Activated CD4-positive, alpha-beta T cell treated with anti-CD3 and anti-CD28 coated beads, Interleukin-2, amount 50 U/mL, for 1 hour (primary cell): ENCODE measurements at regions not wholly inside any gene's neighbourhood (a gene's known extent, or its start where the extent isn't known, plus 50 kb on each side); places are given as distances from the start of the nearest gene placed in this dataset.
A peak's percentile ranks its signal among the peaks of the same experiment; 100 is the strongest.

ENCODE experiments used
- DNase-seq: peaks from one replicate; pipeline ENCODE4 v3.0.0-alpha.2; 2020

- no peak for DNase-seq
These were observed 197.0 kb downstream of the SIM1 start for GRCh38 chr6:100267721-100268123.

- DNase-seq = no peak
These were observed 198.0 kb downstream of the SIM1 start for GRCh38 chr6:100266494-100267401.

DNA sequence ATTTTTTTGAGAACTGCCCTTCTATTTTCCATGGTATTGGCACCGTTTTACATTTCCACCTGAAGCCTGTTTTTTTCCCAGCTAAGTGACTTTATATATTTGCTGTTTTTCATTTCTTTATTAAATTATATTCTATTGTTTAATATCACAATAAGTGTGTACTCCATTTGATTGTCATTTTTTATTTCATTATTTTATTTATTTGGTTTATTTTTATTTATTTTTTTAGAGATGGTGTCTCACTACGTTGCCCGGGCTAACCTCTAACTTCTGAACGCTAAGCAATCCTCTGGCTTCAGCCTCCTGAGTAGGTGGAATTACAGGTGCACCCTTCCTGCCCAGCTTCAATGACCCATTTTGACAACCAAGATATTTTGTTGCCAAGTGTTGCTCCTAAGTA lies 202.6 kb downstream of the SIM1 start:
- DNase-seq = no peak

GRCh38 chr6:100261486-100261885 lies 203.2 kb downstream of the SIM1 start:
- no peak for DNase-seq

DNA sequence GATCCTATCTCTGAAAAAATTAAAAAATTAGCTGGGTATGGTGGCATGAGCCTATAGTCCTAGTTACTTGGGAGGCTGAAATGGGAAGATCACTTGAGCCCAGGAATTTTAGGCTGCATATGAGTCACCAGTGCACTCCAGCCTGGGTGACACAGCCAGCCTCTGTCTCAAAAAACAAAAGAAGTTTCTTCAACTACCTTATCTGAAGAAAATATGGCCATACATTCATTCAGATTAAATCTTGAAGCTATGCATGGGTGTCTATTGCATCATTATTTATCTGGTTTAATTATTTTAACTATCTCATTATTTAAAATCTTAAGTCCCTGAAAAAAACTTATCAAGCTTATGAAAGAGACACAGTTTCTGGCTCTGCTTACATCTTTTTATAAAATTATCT lies 204.1 kb downstream of the SIM1 start:
- DNase-seq = no peak

GRCh38 chr6:100259865-100260264 lies 204.9 kb downstream of the SIM1 start:
- no peak for DNase-seq

DNA sequence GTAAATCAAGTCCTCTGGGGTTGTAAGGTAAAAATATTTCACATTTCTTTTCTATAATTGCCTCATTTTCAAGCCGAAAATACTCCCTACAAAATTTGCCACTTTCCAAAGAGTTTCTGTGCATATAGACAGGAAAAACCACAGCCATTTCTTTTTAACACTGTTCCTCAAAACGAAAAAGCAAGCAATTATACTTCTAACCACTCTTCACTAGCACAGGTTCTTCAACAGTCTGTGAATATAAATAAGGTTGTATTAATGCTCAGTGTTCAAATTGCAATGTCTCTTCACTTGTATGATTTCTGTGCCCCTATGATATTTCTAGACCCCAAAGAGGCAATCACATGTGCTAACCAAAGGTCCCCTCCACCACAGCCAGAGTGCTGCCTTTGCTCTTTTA lies 206.0 kb downstream of the SIM1 start:
- no peak for DNase-seq

DNA sequence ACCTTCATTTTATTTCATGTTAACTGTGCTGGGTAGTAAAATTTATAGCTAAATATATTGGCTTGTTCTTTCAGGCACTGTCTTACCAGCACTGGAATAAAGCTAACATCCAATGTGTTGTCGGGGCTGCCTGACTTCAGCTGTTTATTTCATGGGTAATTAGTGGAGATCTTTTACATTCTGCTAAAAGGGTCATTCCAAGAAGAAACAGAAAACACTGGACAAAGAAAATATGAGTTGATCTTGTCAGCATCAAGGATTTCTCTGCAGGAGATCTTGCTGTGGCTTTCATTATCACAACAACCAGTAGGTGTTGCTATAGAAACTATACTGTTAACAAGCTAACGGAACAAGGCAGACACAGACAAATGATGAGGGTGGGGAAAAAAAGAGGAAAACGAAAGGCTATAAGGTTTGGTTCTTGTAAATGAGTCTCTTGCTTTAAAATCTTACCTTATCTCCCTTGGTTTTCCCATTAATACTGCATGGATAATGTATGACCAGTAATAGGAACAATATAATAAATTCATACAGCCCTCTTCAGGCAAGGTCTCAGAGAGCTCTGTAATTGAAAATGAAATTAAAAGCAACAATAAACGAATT lies 206.8 kb downstream of the SIM1 start:
- DNase-seq = no peak

- no peak for DNase-seq
These were observed 209.0 kb downstream of the SIM1 start for GRCh38 chr6:100255701-100256100.

- no peak for DNase-seq
These were observed 217.6 kb downstream of the SIM1 start for GRCh38 chr6:100247123-100247522.

DNA sequence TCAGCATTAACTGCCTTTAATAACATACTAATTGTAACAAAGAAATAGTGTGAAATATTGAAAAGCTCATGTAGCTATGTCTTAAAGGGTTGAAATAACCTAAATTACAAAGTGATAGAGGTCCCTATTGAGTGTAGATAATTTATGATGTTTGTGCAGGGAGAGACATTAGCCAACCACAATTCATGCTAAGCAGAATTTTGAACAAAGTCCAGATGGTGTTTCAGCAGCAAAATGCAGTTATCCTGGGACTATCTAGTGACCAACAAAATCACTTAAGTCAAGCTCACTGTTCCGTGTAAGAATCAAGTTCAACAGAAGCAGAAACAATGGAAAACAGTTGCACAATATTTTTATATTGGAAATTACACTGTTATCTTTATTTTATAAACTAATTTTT lies 218.5 kb downstream of the SIM1 start:
- no peak for DNase-seq

DNA sequence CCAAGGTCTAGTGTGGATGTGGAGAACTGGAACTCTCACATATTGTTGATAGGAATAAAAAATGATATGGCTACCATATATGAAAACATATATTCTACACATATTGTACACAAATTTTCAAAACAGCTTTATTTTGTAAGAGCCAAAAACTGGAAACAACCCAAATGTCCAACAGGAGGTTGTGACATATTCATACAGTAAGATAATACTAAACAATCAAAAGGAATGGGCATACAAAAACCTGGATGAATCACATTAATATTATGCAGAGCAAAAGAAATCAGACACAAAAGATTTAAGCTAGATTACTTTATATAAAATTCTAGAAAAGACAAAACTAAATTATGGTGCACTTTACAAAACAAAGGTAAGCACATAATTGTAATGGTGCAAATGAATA lies 223.9 kb downstream of the SIM1 start:
- no peak for DNase-seq

DNA sequence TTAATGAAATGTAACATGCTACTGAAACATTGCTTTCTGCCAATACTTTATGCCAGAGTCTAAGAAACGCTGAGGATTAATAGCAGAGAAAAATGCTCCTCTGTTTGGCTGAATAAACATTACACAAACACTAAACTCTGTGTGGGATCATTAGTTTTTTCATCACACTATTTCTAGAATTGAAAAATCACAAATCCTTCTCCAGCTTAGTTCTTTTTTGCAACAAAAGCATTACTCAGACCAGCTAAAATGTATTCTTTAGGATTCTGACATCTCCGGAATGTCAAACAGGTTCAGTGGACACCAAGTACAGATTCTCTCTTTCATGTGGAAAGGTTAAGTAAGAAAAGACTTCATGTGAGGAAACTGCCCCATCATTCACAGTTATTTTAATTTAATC lies 226.9 kb downstream of the SIM1 start:
- DNase-seq = no peak

GRCh38 chr6:100236389-100236788 lies 228.3 kb downstream of the SIM1 start:
- DNase-seq = no peak

DNA sequence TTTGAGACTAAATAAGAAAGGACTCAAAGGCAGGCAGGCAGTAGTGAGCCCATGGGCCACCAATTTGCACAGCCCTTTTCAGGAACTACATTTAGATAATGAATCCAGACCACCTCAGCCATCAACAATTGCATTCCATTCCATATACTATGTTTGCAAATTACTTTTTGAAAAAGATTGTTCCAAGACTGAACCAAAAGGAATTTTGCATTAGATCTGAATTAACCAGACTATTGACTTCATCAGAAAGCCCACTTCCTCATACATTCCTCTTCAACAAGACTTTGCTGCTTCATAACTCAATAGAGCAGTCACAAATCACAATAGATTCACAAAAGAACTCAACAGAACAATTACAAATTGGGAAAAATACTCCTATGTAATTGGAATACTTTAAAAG lies 229.1 kb downstream of the SIM1 start:
- no peak for DNase-seq

DNA sequence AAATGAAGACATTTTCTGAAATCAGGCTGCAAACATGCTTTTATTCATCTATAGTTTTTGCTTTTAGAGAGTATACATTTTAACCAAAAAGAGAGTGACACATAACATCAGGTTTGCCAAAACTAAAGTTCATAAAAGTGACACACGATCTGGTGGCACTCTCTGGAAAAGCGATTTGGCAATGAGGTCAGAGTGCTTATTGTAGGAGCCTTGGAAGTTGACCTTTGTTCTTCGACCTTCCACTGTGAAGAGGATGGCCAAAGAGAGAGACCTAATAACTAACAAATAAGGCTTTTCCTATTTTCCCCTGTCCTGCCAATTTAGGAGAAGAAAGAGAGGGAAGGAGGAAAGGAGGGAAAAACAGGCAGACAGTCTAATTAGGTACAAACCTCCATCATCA lies 230.1 kb downstream of the SIM1 start:
- no peak for DNase-seq

GRCh38 chr6:100232781-100233573 lies 231.7 kb downstream of the SIM1 start:
- no peak for DNase-seq

DNA sequence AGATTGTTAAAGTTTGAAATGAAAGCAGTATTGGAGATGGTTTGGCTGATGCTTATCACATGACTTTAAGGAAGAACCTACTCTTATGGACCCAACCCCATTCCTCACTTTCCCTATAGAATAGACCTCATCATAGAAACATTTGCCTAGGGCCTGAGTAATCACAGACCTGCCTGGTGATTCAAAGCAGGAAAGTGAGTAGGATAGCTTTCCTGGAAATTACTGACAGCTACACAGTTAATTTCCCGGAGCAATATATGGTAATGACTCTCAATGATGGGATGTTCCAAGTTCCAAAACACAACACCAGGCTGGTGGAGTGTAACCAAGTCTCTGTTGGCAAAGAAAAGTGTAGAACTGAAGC lies 233.8 kb downstream of the SIM1 start:
- no peak for DNase-seq

DNA sequence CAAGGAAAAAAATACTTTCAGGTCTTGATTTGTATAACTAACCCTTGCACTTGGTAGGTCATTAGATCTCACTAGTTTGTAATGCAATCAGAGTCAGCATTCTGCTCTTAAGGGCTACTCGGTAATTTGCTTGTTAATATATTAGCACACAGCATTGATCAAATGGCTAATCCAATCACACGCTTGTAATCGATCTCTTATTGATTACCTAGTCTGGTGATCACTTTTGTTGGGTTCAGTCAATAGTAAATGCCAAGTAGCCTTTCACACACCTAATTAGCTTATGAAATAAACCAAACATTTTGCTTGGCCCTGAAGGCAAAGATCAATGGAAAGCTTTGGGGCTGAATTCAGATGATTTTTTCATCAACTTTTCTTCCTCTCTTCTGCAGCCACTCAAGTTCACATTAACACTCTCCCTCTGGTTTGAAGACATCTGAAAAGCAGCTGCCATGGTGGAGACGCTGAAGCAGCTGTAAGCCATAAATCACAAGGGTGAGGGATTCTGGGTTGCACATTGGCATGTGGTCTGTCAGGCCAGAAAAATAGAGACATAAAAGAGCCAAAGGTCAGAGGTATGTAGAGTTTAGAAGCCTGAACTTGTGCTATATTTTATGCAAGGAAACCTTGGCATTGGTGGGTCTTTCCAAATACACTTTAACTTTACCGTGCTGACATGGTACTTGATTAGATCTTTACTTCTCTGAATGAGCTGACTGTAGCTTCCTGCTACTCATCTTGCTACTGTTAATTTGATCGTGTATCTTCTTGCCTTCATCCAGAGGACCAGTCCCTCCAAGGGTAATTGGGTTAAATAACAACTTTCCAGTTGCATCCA lies 234.4 kb downstream of the SIM1 start:
- no peak for DNase-seq

DNA sequence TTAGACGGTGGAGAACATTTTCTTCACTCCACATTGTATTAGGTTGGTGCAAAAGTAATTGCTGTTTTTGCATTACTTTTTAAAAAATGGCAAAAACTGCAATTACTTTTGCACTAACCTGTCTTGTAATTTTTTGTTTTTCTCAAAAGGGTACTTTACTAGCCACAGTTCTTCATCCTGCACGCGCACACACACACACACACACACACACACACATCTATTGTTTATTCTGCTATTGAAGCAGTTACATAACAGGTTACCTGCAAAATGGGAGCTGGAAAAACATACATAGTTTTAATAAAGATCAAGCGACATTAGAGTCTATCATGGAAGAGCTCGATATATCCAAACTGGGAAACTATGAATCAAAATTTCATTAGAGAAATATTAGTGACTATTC lies 235.2 kb downstream of the SIM1 start:
- DNase-seq = no peak

GRCh38 chr6:100228834-100229441 lies 234.9 kb upstream of the MCHR2 start:
- peak; percentile 23 for DNase-seq

GRCh38 chr6:100228437-100228833 lies 234.4 kb upstream of the MCHR2 start:
- no peak for DNase-seq

DNA sequence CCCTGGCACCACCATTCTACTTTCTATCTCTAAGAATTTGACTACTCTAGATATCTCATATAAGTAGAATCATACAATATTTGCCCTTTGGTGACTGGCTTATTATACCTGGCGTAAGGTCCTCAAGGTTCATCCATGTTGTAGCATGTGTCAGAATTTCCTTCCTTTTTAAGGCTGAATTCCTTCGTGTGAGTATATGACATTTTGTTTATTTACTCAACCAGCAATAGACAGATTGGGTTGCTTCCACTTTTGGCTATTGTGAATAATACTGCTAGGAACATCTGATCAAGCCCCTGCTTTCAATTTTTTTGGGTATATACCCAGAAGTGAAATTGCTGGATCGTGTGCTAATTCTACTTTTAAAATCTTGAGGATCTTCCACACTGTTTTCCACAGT lies 232.8 kb upstream of the MCHR2 start:
- DNase-seq = no peak
